Posterior vena cava (tissue), 2 donors: ENCODE measurements at regions not wholly inside any gene's neighbourhood (a gene's known extent, or its start where the extent isn't known, plus 50 kb on each side); places are given as distances from the start of the nearest gene placed in this dataset.

Source experiments
- DNase-seq: peaks from one replicate; pipeline ENCODE4 v3.0.0-alpha.2; 2020; ENCODE audit warnings: low spot score
- intact Hi-C, 2 donors: fragments of 100-400 bp; cut with DNase I; formaldehyde crosslinking; loops; one replicate each; pipeline versions ENCODE4 v1.14.1 to v1.14.2; 2022 to 2023
- donor health status: DM: yes; HTN: yes; CAD: no.
- donor health status: DM: yes; HTN: yes; CAD: no.

DNA sequence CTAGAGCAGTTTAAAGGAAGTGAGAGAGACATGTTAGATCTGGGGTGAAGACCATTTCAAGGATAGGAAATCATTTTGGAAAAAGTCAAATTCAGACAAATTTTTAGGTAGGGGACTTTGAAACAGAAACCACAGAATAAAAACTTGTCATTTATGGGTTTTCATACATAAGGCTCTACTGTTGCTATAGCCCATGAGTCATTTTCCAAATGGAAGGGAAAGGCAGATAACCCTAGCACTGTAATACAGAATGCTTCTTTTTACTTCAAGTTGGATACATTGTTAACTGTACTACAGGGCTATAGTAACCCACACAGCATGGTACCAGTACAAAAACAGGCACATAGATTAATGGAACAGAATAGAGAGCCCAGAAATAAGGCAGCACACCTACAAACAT is 455.4 kb downstream of the EBF1 start:
- intact Hi-C loops, result no loop called here
- no peak for DNase-seq

GRCh38 chr5:158643840-158644239 is 455.9 kb downstream of the EBF1 start:
- intact Hi-C loops, result no loop called here

GRCh38 chr5:158642879-158643278 is 456.8 kb downstream of the EBF1 start:
- DNase-seq, result no peak

More at GRCh38 chr5:158643840-158644239, 455.9 kb downstream of the EBF1 start:
- no peak for DNase-seq

GRCh38 chr5:158641016-158641415 is 458.7 kb downstream of the EBF1 start:
- DNase-seq, result no peak
- intact Hi-C loops, result no loop called here

More at GRCh38 chr5:158642879-158643278, 456.8 kb downstream of the EBF1 start:
- intact Hi-C loops, result no loop called here

DNA sequence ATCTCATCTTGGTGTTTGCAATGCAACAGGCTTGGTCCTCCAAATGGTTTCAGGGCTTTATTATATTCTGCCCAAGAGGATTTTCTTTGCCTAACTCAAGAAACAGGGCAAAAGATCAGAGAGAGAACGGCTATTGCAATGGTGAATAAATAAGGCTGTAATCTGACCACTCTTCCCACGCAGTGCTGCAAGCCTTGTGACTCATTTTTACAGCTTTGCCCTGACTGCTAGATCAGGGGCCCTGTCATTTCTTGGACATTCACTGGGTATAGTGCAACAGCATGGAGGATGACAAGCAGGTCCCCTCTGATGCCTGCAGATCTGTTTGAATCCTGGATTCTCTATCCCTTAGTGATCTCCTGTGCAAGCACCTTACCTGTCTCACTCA is 459.1 kb downstream of the EBF1 start:
- no peak for DNase-seq
- intact Hi-C loops, result no loop called here

DNA sequence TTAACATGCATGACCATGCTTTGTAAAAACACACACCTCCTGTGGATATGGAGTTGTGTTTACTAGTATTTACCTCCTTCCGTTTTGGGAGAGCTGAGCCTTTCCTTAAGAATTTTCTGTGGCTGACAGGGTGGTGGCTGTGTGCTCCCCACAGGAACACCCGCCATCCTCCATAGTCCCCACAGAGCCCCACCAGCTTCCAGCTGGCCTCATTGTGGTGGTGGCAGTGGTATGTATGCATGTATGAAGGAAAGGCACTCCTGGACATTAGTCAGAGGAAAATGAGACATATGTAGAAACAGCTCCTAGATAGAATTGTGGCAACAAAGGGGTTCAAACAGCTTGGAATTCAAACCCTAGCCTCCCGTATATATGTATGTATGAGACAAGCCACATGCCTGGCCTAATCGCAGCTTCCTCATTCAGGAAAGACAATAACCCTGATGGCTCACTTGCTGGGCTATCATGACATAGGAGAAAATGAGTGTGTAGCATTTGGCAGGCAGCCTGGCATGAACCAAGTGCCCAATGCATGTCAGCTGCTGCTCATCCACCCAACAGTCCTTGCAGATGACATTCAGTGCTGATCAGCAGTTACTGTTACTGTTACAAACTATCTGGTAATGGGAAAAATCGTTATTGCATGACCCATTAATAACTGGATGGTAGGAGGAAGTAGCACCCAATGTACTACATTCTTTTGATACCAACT is 459.7 kb downstream of the EBF1 start:
- no peak for DNase-seq
- intact Hi-C loops, result no loop called here

DNA sequence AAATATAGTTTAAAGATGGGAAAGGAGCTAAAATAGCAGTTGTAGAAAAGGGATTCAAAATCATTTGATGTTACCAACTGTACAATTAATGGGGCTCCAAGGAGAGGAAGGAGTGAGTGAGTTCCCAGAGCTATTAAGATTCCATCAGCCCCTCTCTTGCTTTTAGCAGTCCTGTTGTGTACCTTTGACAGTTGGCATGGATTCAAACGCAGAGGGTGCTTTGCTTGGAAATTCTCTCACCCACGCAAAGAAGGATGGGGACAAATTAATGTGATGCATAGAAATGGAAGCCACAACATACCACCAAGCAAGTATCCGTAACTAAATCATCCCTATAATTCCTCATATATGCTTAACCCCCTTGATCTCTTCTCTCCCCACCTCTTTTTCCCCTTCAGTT is 461.3 kb downstream of the EBF1 start:
- no peak for DNase-seq
- intact Hi-C loops, result no loop called here

GRCh38 chr5:158637039-158637438 is 462.7 kb downstream of the EBF1 start:
- intact Hi-C loops, result no loop called here

DNA sequence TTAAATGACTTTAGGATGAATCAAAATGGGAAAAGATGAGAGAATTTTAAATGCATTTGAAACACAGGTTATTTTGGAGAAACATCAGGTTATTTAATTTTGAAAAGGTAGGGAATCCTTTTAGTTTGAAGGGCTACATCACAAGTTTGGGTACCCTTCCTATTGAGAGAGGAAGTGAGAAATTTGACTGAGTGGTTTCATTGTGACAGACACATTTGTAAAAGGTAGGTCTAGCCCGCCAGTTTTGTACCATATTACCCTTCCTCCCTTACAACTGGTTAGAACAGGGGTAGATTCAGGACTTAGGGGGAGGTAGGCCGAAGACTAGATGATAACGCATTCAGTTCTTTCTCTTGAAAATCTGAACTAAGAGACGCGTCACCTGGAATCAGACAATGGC is 464.2 kb downstream of the EBF1 start:
- DNase-seq, result no peak
- intact Hi-C loops, result no loop called here

More at GRCh38 chr5:158637039-158637438, 462.7 kb downstream of the EBF1 start:
- DNase-seq, result no peak

GRCh38 chr5:158634714-158635113 is 465.0 kb downstream of the EBF1 start:
- intact Hi-C loops, result no loop called here
- no peak for DNase-seq

DNA sequence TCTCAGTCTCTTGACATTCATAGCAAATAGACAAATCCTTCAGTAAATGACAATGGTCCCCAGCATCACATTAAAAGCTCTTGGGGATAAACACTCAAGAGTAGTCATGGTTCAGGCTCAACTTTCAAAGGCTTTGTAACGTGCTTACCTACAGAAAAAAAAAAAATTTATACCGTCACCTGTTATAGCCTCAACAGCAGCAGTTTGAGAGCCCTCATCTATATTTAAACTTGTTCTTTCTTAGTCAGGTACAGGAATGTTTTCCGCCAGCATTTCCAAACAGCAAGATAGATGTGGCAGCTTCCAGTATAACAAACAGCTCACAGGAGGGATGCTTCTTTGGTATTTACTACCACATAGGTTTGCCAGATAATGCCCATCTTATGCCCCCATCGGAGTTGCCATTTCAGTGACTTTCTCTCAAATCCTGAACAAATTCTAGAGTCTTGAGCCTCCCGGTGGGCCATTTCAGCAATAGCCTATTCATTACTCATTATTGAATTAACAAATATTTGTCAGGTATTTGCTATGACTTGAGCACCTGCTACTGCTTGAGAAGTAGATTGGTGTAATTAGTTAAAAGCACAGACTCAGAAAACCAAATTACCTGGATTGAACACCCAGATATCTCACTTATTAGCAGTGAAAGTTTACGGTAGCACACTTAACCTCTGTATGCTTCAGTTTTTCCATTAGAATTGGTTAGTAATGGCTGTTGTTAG is 470.0 kb downstream of the EBF1 start:
- no peak for DNase-seq
- intact Hi-C loops, result no loop called here

- DNase-seq, result no peak
- intact Hi-C loops, result no loop called here
Observed at GRCh38 chr5:158626718-158627117, 473.0 kb downstream of the EBF1 start.

- intact Hi-C loops, result no loop called here
- no peak for DNase-seq
Observed at GRCh38 chr5:158623971-158624370, 475.7 kb downstream of the EBF1 start.

DNA sequence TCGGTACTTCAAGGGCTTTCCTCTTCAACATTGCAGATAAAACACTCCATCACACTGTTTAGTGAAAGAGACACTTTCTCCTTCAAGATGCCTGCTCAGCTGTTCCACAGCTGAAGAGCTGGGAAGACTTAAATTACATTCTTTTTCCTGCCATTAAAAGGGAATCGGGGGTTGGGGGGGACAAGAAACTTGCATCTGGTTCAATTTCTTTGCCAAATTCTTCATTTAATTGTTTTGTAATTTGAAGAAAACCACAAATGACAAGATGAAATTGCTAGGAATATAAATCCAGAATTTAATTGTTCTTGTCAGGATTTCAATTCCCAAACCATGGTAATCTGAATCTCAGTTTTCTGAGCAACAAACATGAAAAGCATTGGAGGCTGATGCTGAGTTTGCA is 478.3 kb downstream of the EBF1 start:
- intact Hi-C loops, result no loop called here
- DNase-seq, result no peak

DNA sequence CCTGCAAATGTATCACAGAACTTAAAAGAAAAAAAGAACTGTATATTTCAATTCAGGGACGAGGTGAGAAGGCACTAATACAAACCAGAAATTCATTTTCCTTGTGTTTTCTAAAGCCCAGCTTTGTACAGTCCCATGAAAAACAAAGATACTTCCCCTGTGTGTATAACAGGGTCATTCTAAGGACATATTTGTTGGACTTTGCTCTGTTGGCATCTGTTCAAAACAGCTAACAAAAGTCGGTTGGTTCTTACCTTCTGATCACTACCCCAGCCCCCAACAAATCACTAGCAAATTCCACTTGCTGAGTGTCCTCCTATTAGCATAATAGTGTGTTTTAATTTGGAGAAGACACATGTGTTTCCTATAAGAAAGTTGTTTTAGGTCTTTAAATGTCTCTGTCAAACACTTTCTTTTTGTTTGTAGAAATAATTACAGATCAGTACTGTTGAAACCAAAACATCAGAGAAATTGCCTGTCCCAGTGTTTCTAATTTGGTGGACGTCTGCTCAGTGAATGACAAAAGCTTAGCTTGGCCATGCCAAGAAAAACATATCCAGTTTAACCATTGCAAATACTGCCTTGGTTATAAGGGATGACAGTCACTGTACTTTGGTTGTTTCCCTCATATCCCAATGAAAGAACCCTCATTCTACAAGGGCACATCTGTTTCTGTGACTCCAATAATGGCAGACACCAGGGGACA is 480.5 kb downstream of the EBF1 start:
- intact Hi-C loops, result no loop called here
- DNase-seq, result no peak

GRCh38 chr5:158618256-158618655 is 481.5 kb downstream of the EBF1 start:
- intact Hi-C loops, result no loop called here
- no peak for DNase-seq

DNA sequence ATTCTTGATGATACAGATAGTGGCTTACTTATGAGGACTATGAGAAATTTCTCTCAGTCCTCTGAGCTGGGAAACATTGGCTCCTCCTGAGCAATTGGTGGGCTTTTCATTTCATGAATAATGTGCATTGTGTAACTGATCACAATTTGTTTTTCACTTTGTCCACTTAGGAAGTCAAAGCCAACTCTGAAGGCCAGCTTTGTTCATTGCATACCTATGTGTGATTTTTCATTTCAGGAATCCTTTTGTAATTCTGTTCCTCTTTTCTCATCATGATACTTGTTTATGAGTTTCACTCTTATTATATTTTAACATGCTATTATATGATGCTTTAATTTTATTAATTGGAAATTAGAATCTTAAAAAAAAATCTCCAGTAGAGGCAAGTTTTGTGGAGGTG is 483.0 kb downstream of the EBF1 start:
- no peak for DNase-seq
- intact Hi-C loops, result no loop called here

GRCh38 chr5:158614951-158615350 is 484.8 kb downstream of the EBF1 start:
- no peak for DNase-seq
- intact Hi-C loops, result no loop called here

DNA sequence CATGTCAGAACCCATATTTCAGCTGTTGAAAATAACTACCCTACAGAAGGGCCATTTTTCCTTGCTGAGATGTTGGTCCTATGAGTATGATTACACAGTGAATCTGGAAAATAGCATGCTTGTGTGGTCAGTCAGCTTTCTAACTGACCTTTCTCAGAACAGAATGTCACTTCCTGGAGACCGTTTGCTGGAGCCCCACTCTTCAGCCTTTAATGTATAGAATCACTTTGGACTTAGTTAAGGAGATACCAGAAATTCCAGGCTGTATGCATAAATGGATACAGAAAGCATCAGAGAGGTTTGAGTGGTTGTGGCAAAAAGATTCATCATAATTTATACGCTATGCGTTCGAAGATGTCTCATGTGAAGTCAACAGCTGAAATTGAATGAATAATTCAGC is 488.1 kb downstream of the EBF1 start:
- intact Hi-C loops, result no loop called here
- no peak for DNase-seq

DNA sequence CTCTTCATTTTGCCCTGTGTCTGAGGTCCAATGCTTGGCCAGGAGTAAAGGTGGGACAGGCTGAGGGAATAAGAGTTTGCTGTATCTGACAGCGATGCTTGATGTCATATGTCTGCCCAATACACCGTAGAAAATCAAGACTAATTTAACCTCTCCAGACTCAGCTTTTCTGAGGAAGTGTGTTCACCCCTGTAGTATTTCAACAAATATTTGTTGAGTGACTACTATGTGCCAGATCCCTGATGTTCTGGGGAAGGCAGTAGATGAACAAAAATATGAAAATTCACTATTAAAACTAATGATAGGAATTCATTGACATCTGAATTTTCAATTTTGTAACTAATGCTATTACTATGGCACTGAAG is 489.7 kb downstream of the EBF1 start:
- no peak for DNase-seq
- intact Hi-C loops, result no loop called here
